GM23338 (cell line): ENCODE measurements at regions not wholly inside any gene's neighbourhood (a gene's known extent, or its start where the extent isn't known, plus 50 kb on each side); places are given as distances from the start of the nearest gene placed in this dataset.

Experiments used
- ATAC-seq: fragments of 200-7000 bp; cut with Tn5 transposase; 3 replicates; pipeline ENCODE4 v1.9.1; 2020
- DNase-seq: peaks from one replicate; pipeline ENCODE4 v3.0.0-alpha.2; 2015; ENCODE audit warnings: low spot score
- H2AFZ ChIP-seq: fragments of 200-600 bp; sonication (generic); 2 replicates; pipeline ENCODE4 v1.8.0; 2016; ENCODE audit warnings: antibody characterized with exemption, mild to moderate bottlenecking, moderate library complexity
- H3F3A ChIP-seq: fragments of 200-600 bp; sonication (generic); replicated peaks from 2 replicates; pipeline ENCODE4 v1.8.0; 2017; ENCODE audit warnings: antibody characterized with exemption, mixed run types, low read depth
- H3K27ac ChIP-seq: fragments of 200-600 bp; sonication (generic); 2 replicates; pipeline ENCODE4 v1.6.1; 2016; ENCODE audit warnings: low read depth
- H3K27me3 ChIP-seq: fragments of 200-600 bp; sonication (generic); 2 replicates; pipeline ENCODE4 v1.8.0; 2016; ENCODE audit warnings: mild to moderate bottlenecking, mixed run types, moderate library complexity; ENCODE audit not compliant: insufficient read depth
- H3K36me3 ChIP-seq: fragments of 200-600 bp; sonication (generic); 2 replicates; pipeline ENCODE4 v1.8.0; 2016; ENCODE audit warnings: mild to moderate bottlenecking; ENCODE audit not compliant: insufficient read depth
- H3K4me1 ChIP-seq: fragments of 200-600 bp; sonication (generic); 2 replicates; pipeline ENCODE4 v1.8.0; 2016; ENCODE audit warnings: mild to moderate bottlenecking, moderate library complexity; ENCODE audit not compliant: insufficient read depth
- H3K4me2 ChIP-seq: fragments of 200-600 bp; sonication (generic); 2 replicates; pipeline ENCODE4 v1.7.1; 2017; ENCODE audit warnings: mixed run types
- H3K4me3 ChIP-seq: fragments of 200-600 bp; sonication (generic); 2 replicates; pipeline ENCODE4 v1.6.1; 2016; ENCODE audit warnings: mixed run types
- H3K79me2 ChIP-seq: fragments of 200-600 bp; sonication (generic); replicated peaks from 2 replicates; pipeline ENCODE4 v1.8.0; 2017; ENCODE audit warnings: mild to moderate bottlenecking; ENCODE audit not compliant: insufficient read depth
- H3K9me2 ChIP-seq: fragments of 200-600 bp; sonication (generic); 2 replicates; pipeline ENCODE4 v1.8.0; 2017; ENCODE audit not compliant: insufficient read depth
- H4K20me1 ChIP-seq: fragments of 200-600 bp; sonication (generic); replicated peaks from 2 replicates; pipeline ENCODE4 v1.8.0; 2017; ENCODE audit warnings: mild to moderate bottlenecking; ENCODE audit not compliant: insufficient read depth
- H3K27ac Mint-ChIP-seq: 2 replicates; pipeline ENCODE4 v1.8.0; 2020; ENCODE audit warnings: inconsistent platforms, mild to moderate bottlenecking, moderate library complexity, mixed read lengths
- H3K27me3 Mint-ChIP-seq: 3 replicates; pipeline ENCODE4 v1.8.0; 2022; ENCODE audit warnings: low read depth, mild to moderate bottlenecking, moderate library complexity, mixed read lengths, inconsistent platforms; ENCODE audit not compliant: insufficient read depth, poor library complexity
- H3K36me3 Mint-ChIP-seq: 3 replicates; pipeline ENCODE4 v1.8.0; 2021; ENCODE audit warnings: low read depth, mild to moderate bottlenecking, inconsistent platforms, moderate library complexity, mixed read lengths
- H3K4me1 Mint-ChIP-seq: 3 replicates; pipeline ENCODE4 v1.8.0; 2020; ENCODE audit warnings: mild to moderate bottlenecking, inconsistent platforms, mixed read lengths
- H3K4me3 Mint-ChIP-seq: 3 replicates; pipeline ENCODE4 v1.8.0; 2021; ENCODE audit warnings: moderate library complexity, mild to moderate bottlenecking, inconsistent platforms, mixed read lengths
- H3K9me3 Mint-ChIP-seq: 3 replicates; pipeline ENCODE4 v1.8.0; 2020; ENCODE audit warnings: moderate library complexity, mild to moderate bottlenecking, inconsistent platforms, mixed read lengths
- CREB1 ChIP-seq: fragments of 250-450 bp; sonication (Bioruptor Pico); IDR thresholded peaks from 2 replicates; pipeline ENCODE4 v1.5.0; 2020; ENCODE audit warnings: low read depth, mild to moderate bottlenecking, moderate library complexity
- CTCF ChIP-seq, 2 experiments: fragments of 200-600 bp in 1 of 2; sonication (generic) in 1 of 2; conservative IDR thresholded peaks; 2 replicates each; pipeline versions ENCODE4 v1.5.1 to v1.6.1; 2016 to 2017; ENCODE audit warnings: antibody characterized with exemption in 2 of 2, low read depth in 2 of 2, mild to moderate bottlenecking in 2 of 2, moderate library complexity in 1 of 2
- ETS1 ChIP-seq: IDR thresholded peaks from 2 replicates; pipeline ENCODE4 v1.6.1; 2016; ENCODE audit warnings: antibody characterized with exemption
- EZH2 ChIP-seq: fragments of 200-600 bp; sonication (generic); IDR thresholded peaks from one replicate; pipeline ENCODE4 v1.8.0; 2017; ENCODE audit warnings: antibody characterized with exemption, mild to moderate bottlenecking, low read depth; ENCODE audit not compliant: unreplicated experiment
- EZH2phosphoT487 ChIP-seq: fragments of 200-600 bp; sonication (generic); IDR thresholded peaks from one replicate; pipeline ENCODE4 v1.8.1; 2018; ENCODE audit warnings: antibody characterized with exemption; ENCODE audit not compliant: unreplicated experiment
- JUNB ChIP-seq: IDR thresholded peaks from one replicate; pipeline ENCODE4 v1.6.1; 2016; ENCODE audit warnings: antibody characterized with exemption; ENCODE audit not compliant: unreplicated experiment
- NANOG ChIP-seq: IDR thresholded peaks from 2 replicates; pipeline ENCODE4 v1.6.1; 2016; ENCODE audit warnings: antibody characterized with exemption, borderline replicate concordance
- POLR2AphosphoS5 ChIP-seq: IDR thresholded peaks from 2 replicates; pipeline ENCODE4 v1.6.1; 2016; ENCODE audit warnings: antibody characterized with exemption, low read depth
- REST ChIP-seq: IDR thresholded peaks from one replicate; pipeline ENCODE4 v1.6.1; 2018; ENCODE audit warnings: antibody characterized with exemption; ENCODE audit not compliant: unreplicated experiment
- STAT1 ChIP-seq: IDR thresholded peaks from one replicate; pipeline ENCODE4 v1.6.1; 2016; ENCODE audit warnings: antibody characterized with exemption; ENCODE audit not compliant: unreplicated experiment
- ZNF114 ChIP-seq: fragments of 250-450 bp; sonication (Bioruptor Pico); IDR thresholded peaks from 2 replicates; pipeline ENCODE4 v1.5.0; 2020; ENCODE audit warnings: mild to moderate bottlenecking, moderate library complexity
- ZNF331 ChIP-seq: fragments of 250-450 bp; sonication (Bioruptor Pico); IDR thresholded peaks from 2 replicates; pipeline ENCODE4 v1.5.0; 2020; ENCODE audit warnings: low read depth, mild to moderate bottlenecking, moderate library complexity
- ZNF462 ChIP-seq: fragments of 250-450 bp; sonication (Bioruptor Pico); IDR thresholded peaks from 2 replicates; pipeline ENCODE4 v1.5.0; 2020; ENCODE audit warnings: mild to moderate bottlenecking, moderate library complexity

- TF ChIP-seq JUNB (no peak), ZNF462 (CRISPR knock-in tag) (no peak), STAT1 (no peak), NANOG (no peak), ZNF331 (no peak), CREB1 (no peak), EZH2phosphoT487 (no peak), ZNF114 (CRISPR knock-in tag) (no peak), CTCF (conservative IDR thresholded peaks at IDR 0.05; ENCODE audit: low read depth in 2 of 2) (no peak), ETS1 (no peak), EZH2 (no peak), REST (no peak), POLR2AphosphoS5 (no peak)
- no peaks in the 10 kb centered on the region for H3K27me3 Mint-ChIP-seq
- no peak for ATAC-seq
- Histone ChIP-seq H3K27me3 (no peaks in the 10 kb centered on the region), H3K4me1 (no peaks in the 10 kb centered on the region), H2AFZ (no peak overlapping the region), H3K9me2 (peaks cover 9% of the 10 kb centered on the region), H3K4me2 (no peak overlapping the region), H4K20me1 (no peaks in the 10 kb centered on the region), H3K27ac (no peak overlapping the region), H3K79me2 (no peaks in the 10 kb centered on the region), H3F3A (no peaks in the 10 kb centered on the region), H3K4me3 (no peak overlapping the region), H3K36me3 (no peaks in the 10 kb centered on the region)
- H3K27ac Mint-ChIP-seq, result no peak overlapping the region
- DNase-seq, result no peak
- H3K9me3 Mint-ChIP-seq, result no peaks in the 10 kb centered on the region; the same call in 2 of the 3 replicates
- H3K36me3 Mint-ChIP-seq, result peaks cover 3% of the 10 kb centered on the region; the same call in 1 of the 3 replicates
- peaks cover 5% of the 10 kb centered on the region for H3K4me1 Mint-ChIP-seq
- no peak overlapping the region for H3K4me3 Mint-ChIP-seq
Observed at GRCh38 chr1:101373570-101373969, 136.8 kb downstream of the S1PR1 start.
